ENCODE measurements at regions not wholly inside any gene's neighbourhood (a gene's known extent, or its start where the extent isn't known, plus 50 kb on each side); places are given as distances from the start of the nearest gene placed in this dataset.
A peak's percentile ranks its signal among the peaks of the same experiment; 100 is the strongest.

DNA sequence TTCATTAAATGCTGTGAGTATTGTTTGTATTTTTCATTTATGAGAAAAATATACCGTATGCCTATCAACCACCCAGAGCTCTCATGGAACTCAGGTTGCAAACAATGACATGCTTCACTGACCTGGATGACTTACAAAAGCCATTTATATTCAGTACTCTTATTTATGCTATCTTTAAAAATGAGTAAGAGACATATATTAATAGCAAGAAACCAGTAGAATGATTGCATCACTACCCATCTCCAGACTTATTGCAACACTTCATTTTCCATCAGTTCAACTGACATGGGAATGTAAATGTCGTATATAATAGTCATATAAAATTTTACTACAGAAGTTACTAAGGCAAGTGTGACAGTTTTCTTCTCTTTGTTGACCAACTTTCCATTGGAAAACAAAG is 69.1 kb downstream of the OTP start:
- DNase-seq, result no peak

GRCh38 chr5:77568555-77568954 is 70.0 kb downstream of the OTP start:
- no peak for DNase-seq

GRCh38 chr5:77568082-77568481 is 70.4 kb downstream of the OTP start:
- no peak for DNase-seq

DNA sequence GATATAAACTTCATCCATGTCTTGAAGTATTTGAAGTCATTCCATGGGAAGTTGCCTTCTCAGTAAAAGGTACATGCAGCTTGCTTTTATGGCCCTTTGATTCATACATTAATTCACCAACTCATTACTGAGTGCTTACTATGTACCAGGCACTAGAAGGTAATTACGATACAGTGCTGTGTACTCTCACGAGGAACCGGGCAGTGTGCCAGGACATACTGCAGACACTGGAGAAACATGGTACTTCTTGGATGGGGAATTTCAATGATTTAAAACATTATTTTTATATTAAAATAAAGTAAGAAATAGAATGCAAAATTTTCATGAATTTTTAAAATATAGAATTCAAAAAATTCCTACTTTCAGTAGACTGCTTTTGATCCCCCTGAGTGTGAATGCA is 71.4 kb upstream of the WDR41 start:
- no peak for DNase-seq

- no peak for DNase-seq
Observed at GRCh38 chr5:77561965-77562364, 69.8 kb upstream of the WDR41 start.

DNA sequence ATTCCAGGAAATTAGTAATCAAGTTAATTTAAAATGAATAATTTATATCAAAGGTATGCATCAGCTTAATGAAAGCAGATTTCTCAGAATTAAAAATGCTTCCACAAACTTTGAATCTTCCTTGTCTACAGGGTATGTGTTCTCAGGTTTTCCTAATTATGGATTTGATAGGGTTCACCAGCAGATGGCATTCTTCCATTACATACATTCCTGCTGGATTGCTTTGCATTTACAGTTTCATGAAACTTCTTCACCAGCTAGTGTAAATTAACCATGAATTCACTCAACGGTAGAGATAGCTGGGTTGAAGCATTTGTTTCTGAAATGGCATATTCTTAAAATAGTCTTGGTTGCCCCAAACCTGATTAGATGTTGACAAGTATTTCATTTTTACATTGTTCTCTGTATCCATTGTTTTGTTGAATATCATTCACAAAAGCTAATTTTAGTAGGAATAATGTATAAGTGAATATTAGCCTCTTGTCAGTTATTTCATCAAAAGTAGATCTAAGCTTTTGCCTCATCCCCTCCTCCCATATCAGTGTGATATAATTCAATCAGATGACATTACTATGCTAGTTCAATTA is 68.7 kb upstream of the WDR41 start:
- DNase-seq, result peak; percentile 67

GRCh38 chr5:77558266-77558665 is 66.2 kb upstream of the WDR41 start:
- DNase-seq, result no peak

DNA sequence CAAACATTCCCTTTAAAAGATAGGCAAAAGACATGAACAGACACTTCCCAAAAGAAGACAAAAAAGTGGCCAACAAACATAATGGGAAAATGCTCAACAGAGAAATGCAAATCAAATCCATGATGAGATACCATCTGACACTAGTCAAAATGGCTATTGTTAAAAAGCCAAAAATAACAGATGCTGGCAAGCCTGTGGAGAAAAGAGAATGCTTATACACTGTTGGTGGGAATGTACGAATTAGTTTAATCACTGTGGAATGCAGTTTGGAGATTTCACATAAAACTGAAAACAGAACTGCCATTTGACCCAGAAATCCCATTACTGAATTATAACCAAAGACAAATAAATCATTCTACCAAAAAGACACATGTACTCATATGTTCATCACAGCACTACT is 58.3 kb upstream of the WDR41 start:
- DNase-seq, result no peak

DNA sequence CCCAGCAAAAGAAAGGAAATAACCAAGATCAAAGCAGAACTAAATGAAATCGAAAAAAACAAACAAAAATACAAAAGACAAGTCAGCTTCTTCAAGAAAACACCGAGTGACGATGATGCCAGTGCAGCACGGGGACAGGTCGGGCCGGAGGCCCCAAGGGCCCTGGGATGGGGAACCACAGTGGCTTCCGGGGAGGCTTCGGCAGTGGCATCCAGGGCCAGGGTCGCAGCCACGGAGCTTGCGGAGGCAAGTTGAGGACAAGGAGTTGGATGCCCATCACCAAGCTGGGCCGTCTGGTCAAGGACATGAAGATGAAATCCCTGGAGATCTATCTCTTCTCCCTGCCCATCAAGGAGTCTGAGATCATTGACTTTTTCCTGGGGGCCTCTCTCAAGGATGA is 53.2 kb upstream of the WDR41 start:
- no peak for DNase-seq
